Keratinocyte (primary cell): ENCODE measurements at regions not wholly inside any gene's neighbourhood (a gene's known extent, or its start where the extent isn't known, plus 50 kb on each side); places are given as distances from the start of the nearest gene placed in this dataset.

Source experiments
- DNase-seq: peaks from one replicate; pipeline ENCODE4 v3.0.0-alpha.2; 2011; ENCODE audit warnings: low read depth, missing footprints, low spot score
- FAIRE-seq: peaks from 2 replicates; lab custom pipeline; 2011; peaks lifted over from hg19 to GRCh38; lab: Jason Lieb, UNC
- H2AFZ ChIP-seq: 2 replicates; pipeline ENCODE4 v1.6.0; 2012; ENCODE audit warnings: low read length, control low read depth, inconsistent platforms; ENCODE audit not compliant: control insufficient read depth
- H3K27ac ChIP-seq: 2 replicates; pipeline ENCODE4 v1.5.1; 2011; ENCODE audit warnings: low read length; ENCODE audit not compliant: control insufficient read depth, insufficient read depth
- H3K27me3 ChIP-seq: 3 replicates; pipeline ENCODE4 v1.6.0; 2011; ENCODE audit warnings: low read length; ENCODE audit not compliant: control insufficient read depth, insufficient read depth; ENCODE audit errors: extremely low read depth
- H3K36me3 ChIP-seq, 2 experiments: 2 replicates in 1 of 2; 3 replicates in 1 of 2; pipeline ENCODE4 v1.5.1; 2011; ENCODE audit warnings: low read length in 2 of 2, mild to moderate bottlenecking in 1 of 2; ENCODE audit not compliant: control insufficient read depth in 2 of 2, insufficient read depth in 2 of 2; ENCODE audit errors: extremely low read depth in 1 of 2
- H3K4me1 ChIP-seq: 3 replicates; pipeline ENCODE4 v1.5.1; 2011; ENCODE audit warnings: low read length; ENCODE audit not compliant: control insufficient read depth, insufficient read depth; ENCODE audit errors: extremely low read depth
- H3K4me2 ChIP-seq: 3 replicates; pipeline ENCODE4 v1.6.0; 2011; ENCODE audit warnings: low read depth, low read length; ENCODE audit not compliant: control insufficient read depth, insufficient read depth; ENCODE audit errors: extremely low read depth
- H3K4me3 ChIP-seq, 3 experiments: fragments of 200-600 bp in 1 of 3; sonication (generic) in 1 of 3; 2 replicates in 2 of 3; 3 replicates in 1 of 3; pipeline ENCODE4 v1.5.1; 2011 to 2016; ENCODE audit warnings: low read length in 3 of 3, mild to moderate bottlenecking in 3 of 3, control low read depth in 2 of 3, inconsistent platforms in 1 of 3, low read depth in 1 of 3, mixed read lengths in 1 of 3, mixed run types in 1 of 3, moderate library complexity in 1 of 3; ENCODE audit not compliant: control insufficient read depth in 2 of 3, insufficient read depth in 2 of 3; ENCODE audit errors: extremely low read depth in 1 of 3
- H3K79me2 ChIP-seq: 2 replicates; pipeline ENCODE4 v1.6.0; 2012; ENCODE audit warnings: low read length; ENCODE audit not compliant: control insufficient read depth, insufficient read depth
- H3K9ac ChIP-seq: 3 replicates; pipeline ENCODE4 v1.6.0; 2011; ENCODE audit warnings: low read length; ENCODE audit not compliant: control insufficient read depth, insufficient read depth; ENCODE audit errors: extremely low read depth
- H3K9me1 ChIP-seq: 3 replicates; pipeline ENCODE4 v1.6.0; 2011; ENCODE audit warnings: low read length; ENCODE audit not compliant: control insufficient read depth, insufficient read depth; ENCODE audit errors: extremely low read depth
- H3K9me3 ChIP-seq: 2 replicates; pipeline ENCODE4 v1.5.1; 2012; ENCODE audit warnings: low read depth, low read length; ENCODE audit not compliant: control insufficient read depth
- H4K20me1 ChIP-seq: 3 replicates; pipeline ENCODE4 v1.6.0; 2011; ENCODE audit warnings: low read length; ENCODE audit not compliant: control insufficient read depth, insufficient read depth; ENCODE audit errors: extremely low read depth
- EZH2 ChIP-seq: IDR thresholded peaks from one replicate; pipeline ENCODE4 v1.6.1; 2012; ENCODE audit warnings: inconsistent platforms, mild to moderate bottlenecking, low read length, moderate library complexity
- dilution Hi-C: fragments of 300-500 bp; cut with MboI; formaldehyde crosslinking; loops from one replicate; pipeline ENCODE4 v1.7.0; 2020; ENCODE audit warnings: low sequenced_read_pairs; ENCODE audit not compliant: extremely low pct_ligation_motif_present
- TF ChIP-seq, protein P1 (sequence below), 3 experiments: IDR thresholded peaks in 1 of 3; conservative IDR thresholded peaks in 1 of 3; optimal IDR thresholded peaks in 1 of 3; 2 replicates in 2 of 3; 3 replicates in 1 of 3; pipeline versions ENCODE3 to v1.5.1; 2011; ENCODE audit warnings: low read length in 3 of 3, mild to moderate bottlenecking in 3 of 3, moderate library complexity in 2 of 3, control low read depth in 1 of 3, inconsistent platforms in 1 of 3; ENCODE audit not compliant: insufficient read depth in 2 of 3; ENCODE audit errors: extremely low read depth in 1 of 3

DNA sequence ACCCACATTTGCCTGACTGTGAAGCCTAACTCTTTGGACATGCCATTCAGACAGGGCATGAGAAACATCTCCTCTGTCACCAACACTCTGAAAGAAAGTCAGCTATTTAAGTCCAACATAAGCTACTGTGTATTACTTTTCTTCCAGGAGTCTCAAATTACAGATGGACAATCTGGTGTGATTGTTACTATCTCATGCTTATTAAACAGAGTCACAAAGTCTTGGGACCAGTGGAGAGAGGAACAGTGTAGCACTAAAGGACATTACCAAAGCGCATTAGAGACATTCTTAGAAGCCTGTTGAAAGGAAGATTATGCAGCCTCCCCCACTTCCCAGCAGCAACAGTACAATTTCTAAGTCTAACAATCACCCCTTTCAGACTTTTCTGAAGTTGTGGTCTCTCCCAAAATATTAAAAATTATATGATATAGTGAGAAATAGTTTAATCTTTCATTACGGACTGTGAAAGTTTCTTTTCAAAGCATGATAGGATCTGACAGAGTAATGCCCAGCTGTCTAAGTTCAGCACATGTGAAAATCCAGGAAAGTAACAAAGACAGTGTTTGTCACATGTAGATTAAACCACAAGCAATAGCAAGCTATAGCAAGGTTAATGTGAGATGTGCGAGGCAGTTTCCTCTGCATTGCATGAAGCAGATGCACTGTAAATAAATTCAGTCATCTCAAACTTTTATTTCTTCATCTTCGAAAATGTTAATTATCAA is 280.9 kb upstream of the FZD8 start:
- Histone ChIP-seq H3K36me3 (no peaks in the 10 kb centered on the region), H3K27ac (no peak overlapping the region), H3K9me3 (no peaks in the 10 kb centered on the region), H4K20me1 (no peaks in the 10 kb centered on the region), H3K4me2 (no peak overlapping the region), H3K9ac (no peak overlapping the region), H3K4me1 (no peaks in the 10 kb centered on the region), H3K4me3 (no peak overlapping the region), H3K79me2 (no peaks in the 10 kb centered on the region), H3K9me1 (no peaks in the 10 kb centered on the region), H3K27me3 (no peaks in the 10 kb centered on the region), H2AFZ (no peak overlapping the region)
- TF ChIP-seq, protein P1, sequence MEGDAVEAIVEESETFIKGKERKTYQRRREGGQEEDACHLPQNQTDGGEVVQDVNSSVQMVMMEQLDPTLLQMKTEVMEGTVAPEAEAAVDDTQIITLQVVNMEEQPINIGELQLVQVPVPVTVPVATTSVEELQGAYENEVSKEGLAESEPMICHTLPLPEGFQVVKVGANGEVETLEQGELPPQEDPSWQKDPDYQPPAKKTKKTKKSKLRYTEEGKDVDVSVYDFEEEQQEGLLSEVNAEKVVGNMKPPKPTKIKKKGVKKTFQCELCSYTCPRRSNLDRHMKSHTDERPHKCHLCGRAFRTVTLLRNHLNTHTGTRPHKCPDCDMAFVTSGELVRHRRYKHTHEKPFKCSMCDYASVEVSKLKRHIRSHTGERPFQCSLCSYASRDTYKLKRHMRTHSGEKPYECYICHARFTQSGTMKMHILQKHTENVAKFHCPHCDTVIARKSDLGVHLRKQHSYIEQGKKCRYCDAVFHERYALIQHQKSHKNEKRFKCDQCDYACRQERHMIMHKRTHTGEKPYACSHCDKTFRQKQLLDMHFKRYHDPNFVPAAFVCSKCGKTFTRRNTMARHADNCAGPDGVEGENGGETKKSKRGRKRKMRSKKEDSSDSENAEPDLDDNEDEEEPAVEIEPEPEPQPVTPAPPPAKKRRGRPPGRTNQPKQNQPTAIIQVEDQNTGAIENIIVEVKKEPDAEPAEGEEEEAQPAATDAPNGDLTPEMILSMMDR (optimal IDR thresholded peaks at IDR 0.05 in 1 of 3, IDR thresholded peaks at IDR 0.05 in 1 of 3, conservative IDR thresholded peaks at IDR 0.05 in 1 of 3; ENCODE audit: extremely low read depth in 1 of 3, insufficient read depth in 2 of 3, low read length in 3 of 3) = no peak
- no peak for TF ChIP-seq EZH2
- no peak for FAIRE-seq
- dilution Hi-C loops = no loop called here
- no peak for DNase-seq

DNA sequence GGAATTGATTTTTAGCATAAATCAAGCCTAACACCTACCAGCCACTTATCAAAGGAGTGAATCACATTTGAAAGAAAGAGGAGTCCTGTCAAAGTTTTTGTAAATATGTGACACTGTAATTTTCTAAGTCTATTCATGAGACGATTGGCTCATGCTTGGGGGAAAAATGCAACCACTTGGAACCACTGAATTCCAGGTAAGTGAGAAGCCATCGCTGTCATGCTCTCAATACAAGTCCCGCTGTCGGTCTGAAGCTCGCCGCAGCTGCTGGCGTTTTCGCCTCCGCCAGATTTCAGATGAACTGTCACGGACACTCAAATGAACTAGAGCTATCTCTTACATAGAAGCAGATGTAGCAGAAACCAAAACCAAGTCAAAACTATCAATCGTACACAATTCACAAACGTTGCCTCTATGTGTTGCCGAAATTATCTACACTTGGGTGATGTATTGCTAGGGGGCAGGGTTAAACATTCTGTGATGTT is 279.8 kb upstream of the FZD8 start:
- H4K20me1 ChIP-seq = no peaks in the 10 kb centered on the region
- no peak for TF ChIP-seq EZH2
- TF ChIP-seq, protein P1 (optimal IDR thresholded peaks at IDR 0.05 in 1 of 3, IDR thresholded peaks at IDR 0.05 in 1 of 3, conservative IDR thresholded peaks at IDR 0.05 in 1 of 3; ENCODE audit: extremely low read depth in 1 of 3, insufficient read depth in 2 of 3, low read length in 3 of 3) = no peak
- H3K9me1 ChIP-seq = no peaks in the 10 kb centered on the region
- no peaks in the 10 kb centered on the region for H3K4me1 ChIP-seq
- H3K4me3 ChIP-seq = no peak overlapping the region
- dilution Hi-C loops = no loop called here
- no peak overlapping the region for H3K4me2 ChIP-seq
- no peak for FAIRE-seq
- no peak overlapping the region for H3K9ac ChIP-seq
- no peaks in the 10 kb centered on the region for H3K9me3 ChIP-seq
- no peak for DNase-seq
- H3K27ac ChIP-seq = no peak overlapping the region
- H3K79me2 ChIP-seq = no peaks in the 10 kb centered on the region
- no peak overlapping the region for H2AFZ ChIP-seq
- no peaks in the 10 kb centered on the region for H3K27me3 ChIP-seq
- H3K36me3 ChIP-seq = no peaks in the 10 kb centered on the region
